Smooth muscle cell (in vitro differentiated cells): ENCODE measurements at regions not wholly inside any gene's neighbourhood (a gene's known extent, or its start where the extent isn't known, plus 50 kb on each side); places are given as distances from the start of the nearest gene placed in this dataset.

ENCODE experiments used
- DNase-seq: peaks from one replicate; lab custom pipeline; 2025; ENCODE audit not compliant: unreplicated experiment; lab: John Stamatoyannopoulos, UW
- H2AFZ ChIP-seq: fragments of 200-600 bp; sonication (generic); 2 replicates; pipeline ENCODE4 v1.6.0; 2016; ENCODE audit warnings: antibody characterized with exemption, low read depth, mild to moderate bottlenecking
- H3F3A ChIP-seq: fragments of 200-600 bp; sonication (generic); 2 replicates; pipeline ENCODE4 v1.6.0; 2017; ENCODE audit warnings: antibody characterized with exemption, low read depth
- H3K27ac ChIP-seq: fragments of 200-600 bp; sonication (generic); 2 replicates; pipeline ENCODE4 v1.5.1; 2016; ENCODE audit warnings: low read depth, mild to moderate bottlenecking
- H3K27me3 ChIP-seq: fragments of 200-600 bp; sonication (generic); 2 replicates; pipeline ENCODE4 v1.6.1; 2016; ENCODE audit warnings: low read depth, mild to moderate bottlenecking
- H3K36me3 ChIP-seq: fragments of 200-600 bp; sonication (generic); 2 replicates; pipeline ENCODE4 v1.5.1; 2016; ENCODE audit warnings: low read depth
- H3K4me1 ChIP-seq: fragments of 200-600 bp; sonication (generic); 2 replicates; pipeline ENCODE4 v1.5.1; 2016; ENCODE audit warnings: low read depth
- H3K4me2 ChIP-seq: fragments of 200-600 bp; sonication (generic); 2 replicates; pipeline ENCODE4 v1.6.0; 2016; ENCODE audit warnings: mild to moderate bottlenecking
- H3K4me3 ChIP-seq: fragments of 200-600 bp; sonication (generic); 2 replicates; pipeline ENCODE4 v1.5.1; 2016; ENCODE audit warnings: mild to moderate bottlenecking
- H3K79me2 ChIP-seq: fragments of 200-600 bp; sonication (generic); 2 replicates; pipeline ENCODE4 v1.6.0; 2016; ENCODE audit warnings: low read depth, mild to moderate bottlenecking
- H3K9ac ChIP-seq: fragments of 200-600 bp; sonication (generic); 2 replicates; pipeline ENCODE4 v1.6.0; 2016; ENCODE audit warnings: low read depth
- H3K9me3 ChIP-seq: fragments of 200-600 bp; sonication (generic); replicated peaks from 2 replicates; pipeline ENCODE4 v1.5.1; 2016; ENCODE audit warnings: low read depth
- H4K20me1 ChIP-seq: fragments of 200-600 bp; sonication (generic); 2 replicates; pipeline ENCODE4 v1.6.0; 2016; ENCODE audit warnings: low read depth
- WGBS: methylation state at CpG from one replicate; pipeline ENCODE4 v1.1.7; 2016; ENCODE audit warnings: low lambda C conversion rate; 5-methylcytosine and 5-hydroxymethylcytosine counted together
- TF ChIP-seq, protein P1 (sequence below): fragments of 200-600 bp; sonication (generic); IDR thresholded peaks from 2 replicates; pipeline ENCODE4 v1.5.1; 2017; ENCODE audit warnings: borderline replicate concordance, mild to moderate bottlenecking, antibody characterized with exemption; ENCODE audit not compliant: insufficient read depth, poor library complexity, severe bottlenecking

DNA sequence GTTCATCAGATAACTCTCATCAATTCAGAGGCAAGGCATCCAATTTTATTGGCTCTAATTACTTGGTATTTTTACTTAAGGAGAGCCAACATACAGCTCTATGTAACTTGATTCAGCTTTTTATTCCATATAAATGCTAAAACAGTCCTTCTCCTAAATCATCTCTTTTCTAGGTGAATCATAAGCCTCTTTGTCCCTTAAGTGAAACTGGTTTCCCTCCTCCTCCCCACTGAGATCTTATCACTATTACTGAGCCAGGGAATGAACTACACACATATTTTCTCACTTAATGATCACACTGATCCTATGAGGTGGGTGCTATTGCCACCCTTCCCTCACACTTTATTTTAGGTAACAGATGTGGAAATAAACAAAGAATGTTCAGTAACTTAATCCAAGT is 1143.8 kb downstream of the MAT2B start:
- Histone ChIP-seq H3K9ac (no peak overlapping the region), H3K9me3 (no peaks in the 10 kb centered on the region), H3K36me3 (no peaks in the 10 kb centered on the region), H3K4me3 (no peak overlapping the region), H3K79me2 (no peaks in the 10 kb centered on the region), H3K27me3 (no peaks in the 10 kb centered on the region), H3K4me1 (no peaks in the 10 kb centered on the region), H3K4me2 (no peak overlapping the region), H4K20me1 (no peaks in the 10 kb centered on the region), H2AFZ (no peak overlapping the region), H3F3A (no peaks in the 10 kb centered on the region), H3K27ac (no peak overlapping the region)
- no peak for DNase-seq
- TF ChIP-seq, protein P1, sequence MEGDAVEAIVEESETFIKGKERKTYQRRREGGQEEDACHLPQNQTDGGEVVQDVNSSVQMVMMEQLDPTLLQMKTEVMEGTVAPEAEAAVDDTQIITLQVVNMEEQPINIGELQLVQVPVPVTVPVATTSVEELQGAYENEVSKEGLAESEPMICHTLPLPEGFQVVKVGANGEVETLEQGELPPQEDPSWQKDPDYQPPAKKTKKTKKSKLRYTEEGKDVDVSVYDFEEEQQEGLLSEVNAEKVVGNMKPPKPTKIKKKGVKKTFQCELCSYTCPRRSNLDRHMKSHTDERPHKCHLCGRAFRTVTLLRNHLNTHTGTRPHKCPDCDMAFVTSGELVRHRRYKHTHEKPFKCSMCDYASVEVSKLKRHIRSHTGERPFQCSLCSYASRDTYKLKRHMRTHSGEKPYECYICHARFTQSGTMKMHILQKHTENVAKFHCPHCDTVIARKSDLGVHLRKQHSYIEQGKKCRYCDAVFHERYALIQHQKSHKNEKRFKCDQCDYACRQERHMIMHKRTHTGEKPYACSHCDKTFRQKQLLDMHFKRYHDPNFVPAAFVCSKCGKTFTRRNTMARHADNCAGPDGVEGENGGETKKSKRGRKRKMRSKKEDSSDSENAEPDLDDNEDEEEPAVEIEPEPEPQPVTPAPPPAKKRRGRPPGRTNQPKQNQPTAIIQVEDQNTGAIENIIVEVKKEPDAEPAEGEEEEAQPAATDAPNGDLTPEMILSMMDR = no peak

DNA sequence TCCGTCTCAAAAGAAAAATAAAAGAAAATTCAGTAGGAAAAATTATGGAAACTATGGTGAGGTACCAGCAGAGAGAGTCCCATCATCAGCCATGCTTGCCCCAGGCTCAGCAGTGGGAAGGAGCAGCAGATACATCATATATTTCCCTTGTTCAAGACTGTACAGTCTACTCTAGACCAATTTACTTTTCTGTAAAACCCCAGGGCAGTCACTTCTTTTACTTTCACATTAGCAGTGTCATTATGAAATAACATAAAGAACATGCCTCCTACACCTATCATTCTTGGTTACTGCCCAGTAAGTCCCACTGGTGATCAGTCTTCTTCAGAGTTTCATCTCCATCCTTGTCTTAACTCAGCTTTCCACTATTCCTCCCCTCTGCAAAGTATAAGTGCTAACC is 1145.0 kb downstream of the MAT2B start:
- Histone ChIP-seq H3K4me2 (no peak overlapping the region), H3K4me1 (no peaks in the 10 kb centered on the region), H3K9me3 (no peaks in the 10 kb centered on the region), H3F3A (no peaks in the 10 kb centered on the region), H4K20me1 (no peaks in the 10 kb centered on the region), H3K4me3 (no peak overlapping the region), H3K79me2 (no peaks in the 10 kb centered on the region), H3K27ac (no peak overlapping the region), H3K9ac (no peak overlapping the region), H2AFZ (no peak overlapping the region), H3K36me3 (no peaks in the 10 kb centered on the region), H3K27me3 (no peaks in the 10 kb centered on the region)
- TF ChIP-seq, protein P1 = no peak
- no peak for DNase-seq
- WGBS = 90% methylated on average over 1 of the region's 1 CpG

DNA sequence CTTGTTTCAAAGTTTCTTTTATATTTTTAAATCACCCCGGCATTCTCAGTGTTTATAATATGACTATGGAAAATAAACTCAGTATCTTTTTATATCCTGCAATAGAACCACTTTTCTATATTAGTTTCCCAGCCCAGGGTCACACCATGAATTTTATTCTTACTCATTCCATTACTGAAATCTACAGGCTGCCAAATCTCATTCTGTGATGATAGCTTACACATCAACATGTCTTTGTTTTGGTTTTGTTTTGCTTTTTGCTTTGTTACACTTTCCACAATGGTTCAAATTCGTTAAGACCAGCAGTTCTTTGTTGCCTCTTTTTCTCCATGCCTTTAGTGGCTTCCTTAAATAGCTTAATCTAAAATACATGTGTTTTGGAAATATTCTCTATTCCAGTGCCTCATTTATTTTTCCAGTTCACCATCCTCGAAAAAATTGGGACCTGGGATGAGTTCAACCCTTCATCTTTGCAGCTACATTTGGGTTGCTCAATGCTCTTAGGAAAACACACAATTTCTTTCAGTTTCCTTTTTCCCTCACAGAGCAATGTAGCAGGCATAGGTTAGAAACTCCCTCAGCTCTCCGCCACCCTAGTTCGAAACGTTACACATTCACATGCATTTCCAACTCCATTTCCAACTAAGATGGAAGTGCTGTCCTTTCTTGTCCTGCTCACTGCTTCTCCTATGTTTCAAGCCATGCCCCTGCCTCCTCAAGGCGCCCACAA is 1146.3 kb downstream of the MAT2B start:
- Histone ChIP-seq H3K4me2 (no peak overlapping the region), H3K9ac (no peak overlapping the region), H3K27me3 (no peaks in the 10 kb centered on the region), H3K9me3 (no peaks in the 10 kb centered on the region), H3K27ac (no peak overlapping the region), H3F3A (no peaks in the 10 kb centered on the region), H4K20me1 (no peaks in the 10 kb centered on the region), H3K36me3 (no peaks in the 10 kb centered on the region), H3K4me3 (no peak overlapping the region), H3K79me2 (no peaks in the 10 kb centered on the region), H2AFZ (no peak overlapping the region), H3K4me1 (no peaks in the 10 kb centered on the region)
- DNase-seq = no peak
- TF ChIP-seq, protein P1 = no peak
- WGBS = 88% methylated on average over 7 of the region's 7 CpGs

DNA sequence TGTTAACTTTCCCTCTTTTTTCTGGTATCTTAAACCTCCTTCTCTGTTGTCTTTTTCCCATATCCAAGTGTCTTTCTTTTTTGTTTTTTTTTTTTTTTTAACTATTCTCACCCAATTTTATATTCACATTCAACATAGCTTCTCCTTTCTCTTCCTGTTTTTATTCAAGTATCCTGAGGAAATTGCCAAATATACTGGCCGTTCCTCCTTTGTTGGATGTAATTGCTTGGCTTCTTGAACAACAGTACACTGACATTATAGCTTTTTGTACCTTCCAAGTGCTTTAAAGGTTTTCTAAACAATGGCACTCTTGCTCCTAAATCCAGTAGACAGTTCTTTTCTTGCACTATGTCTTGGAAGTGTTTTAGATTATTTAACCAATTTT is 1146.8 kb downstream of the MAT2B start:
- 100% methylated on average over 1 of the region's 1 CpG for WGBS
- H3K9ac ChIP-seq = no peak overlapping the region
- TF ChIP-seq, protein P1 = no peak
- H3K27ac ChIP-seq = no peak overlapping the region
- H3K9me3 ChIP-seq = no peaks in the 10 kb centered on the region
- no peaks in the 10 kb centered on the region for H3K4me1 ChIP-seq
- H4K20me1 ChIP-seq = no peaks in the 10 kb centered on the region
- no peaks in the 10 kb centered on the region for H3K27me3 ChIP-seq
- no peak overlapping the region for H3K4me2 ChIP-seq
- H2AFZ ChIP-seq = no peak overlapping the region
- no peak overlapping the region for H3K4me3 ChIP-seq
- no peak for DNase-seq
- no peaks in the 10 kb centered on the region for H3K36me3 ChIP-seq
- H3F3A ChIP-seq = no peaks in the 10 kb centered on the region
- H3K79me2 ChIP-seq = no peaks in the 10 kb centered on the region
